Activated gamma-delta T cell treated with Interleukin-2 at 50 U/mL for 16 hours (primary cell): ENCODE measurements at regions not wholly inside any gene's neighbourhood (a gene's known extent, or its start where the extent isn't known, plus 50 kb on each side); places are given as distances from the start of the nearest gene placed in this dataset.

ENCODE experiments used
- DNase-seq: peaks from one replicate; pipeline ENCODE4 v3.0.0-alpha.2; 2020

DNA sequence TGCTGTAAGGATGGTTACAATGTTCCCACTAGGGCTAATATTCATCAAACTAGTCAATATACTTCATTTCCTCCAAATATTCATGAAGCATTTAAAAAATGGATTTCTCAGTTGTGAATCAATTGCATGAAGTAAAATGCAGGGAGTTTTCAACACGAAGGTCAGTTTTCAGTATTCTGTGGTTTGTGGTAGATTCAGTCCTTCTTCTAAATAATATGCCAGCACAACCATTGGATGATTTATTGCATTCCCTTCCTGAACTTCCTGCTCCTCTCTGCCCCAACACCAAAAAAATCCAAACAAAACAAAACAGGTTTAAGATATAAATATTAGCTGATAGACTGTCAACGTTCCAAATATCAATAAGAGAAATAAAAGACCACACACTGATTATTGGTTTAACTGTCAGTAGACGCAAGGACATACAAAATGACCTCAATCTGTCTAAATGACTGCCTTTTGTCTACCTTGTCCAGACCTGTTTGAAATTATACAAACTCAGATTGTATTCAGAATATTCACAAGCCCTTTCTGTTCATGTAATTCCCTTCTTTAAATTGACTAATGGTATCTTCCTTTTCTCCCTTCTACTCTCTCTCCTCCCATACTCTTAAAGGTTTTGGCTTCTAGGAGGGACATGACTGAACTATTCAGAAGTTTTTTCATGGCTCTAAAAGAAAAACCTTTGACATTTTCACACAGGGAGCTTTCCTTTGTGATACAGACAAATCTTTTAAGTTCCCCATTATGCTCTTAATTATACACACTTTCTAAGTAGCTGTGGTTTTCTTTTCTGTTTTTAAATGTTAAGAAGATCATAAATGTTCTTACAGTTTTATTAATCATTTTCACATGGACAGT, 92.6 kb upstream of the STT3B start:
- no peak for DNase-seq

DNA sequence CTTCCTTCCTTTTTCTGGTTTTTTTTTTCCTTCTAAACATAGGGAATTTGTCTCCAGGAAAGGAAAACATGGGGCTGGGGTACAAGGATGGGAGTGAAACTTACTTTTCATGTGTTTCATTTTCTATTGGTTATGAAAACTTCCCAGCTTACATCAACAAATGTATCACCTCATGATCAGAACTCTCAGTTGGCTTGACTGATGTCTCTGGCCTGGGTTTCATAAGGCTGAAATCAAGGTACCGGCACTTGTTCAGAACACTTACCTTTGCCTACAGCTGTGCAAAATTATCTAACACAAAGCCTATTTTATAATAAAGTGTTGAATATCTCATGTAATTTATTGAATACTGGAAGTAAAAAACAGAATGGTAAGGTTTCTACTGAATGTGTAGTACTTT, 91.8 kb upstream of the STT3B start:
- DNase-seq: no peak

DNA sequence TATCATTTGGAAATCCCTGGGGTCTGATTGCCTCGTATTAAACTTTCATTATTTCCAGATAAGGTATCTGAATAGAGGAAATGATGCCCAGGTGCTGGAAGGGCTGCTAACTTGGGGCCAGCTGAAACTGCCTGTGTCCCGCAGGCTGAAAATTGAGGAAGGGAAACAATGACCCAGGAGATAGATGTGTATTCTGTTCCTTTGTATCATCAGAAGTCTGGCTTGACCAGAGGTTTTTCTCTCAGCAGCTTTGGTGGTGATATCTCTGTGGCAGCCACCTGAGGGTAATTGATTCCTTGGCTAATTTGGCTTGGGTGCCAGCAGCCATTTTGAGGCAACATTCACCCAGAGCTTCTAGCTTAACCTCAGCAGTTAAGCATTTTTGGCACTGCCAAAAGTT, 90.0 kb upstream of the STT3B start:
- no peak for DNase-seq

DNA sequence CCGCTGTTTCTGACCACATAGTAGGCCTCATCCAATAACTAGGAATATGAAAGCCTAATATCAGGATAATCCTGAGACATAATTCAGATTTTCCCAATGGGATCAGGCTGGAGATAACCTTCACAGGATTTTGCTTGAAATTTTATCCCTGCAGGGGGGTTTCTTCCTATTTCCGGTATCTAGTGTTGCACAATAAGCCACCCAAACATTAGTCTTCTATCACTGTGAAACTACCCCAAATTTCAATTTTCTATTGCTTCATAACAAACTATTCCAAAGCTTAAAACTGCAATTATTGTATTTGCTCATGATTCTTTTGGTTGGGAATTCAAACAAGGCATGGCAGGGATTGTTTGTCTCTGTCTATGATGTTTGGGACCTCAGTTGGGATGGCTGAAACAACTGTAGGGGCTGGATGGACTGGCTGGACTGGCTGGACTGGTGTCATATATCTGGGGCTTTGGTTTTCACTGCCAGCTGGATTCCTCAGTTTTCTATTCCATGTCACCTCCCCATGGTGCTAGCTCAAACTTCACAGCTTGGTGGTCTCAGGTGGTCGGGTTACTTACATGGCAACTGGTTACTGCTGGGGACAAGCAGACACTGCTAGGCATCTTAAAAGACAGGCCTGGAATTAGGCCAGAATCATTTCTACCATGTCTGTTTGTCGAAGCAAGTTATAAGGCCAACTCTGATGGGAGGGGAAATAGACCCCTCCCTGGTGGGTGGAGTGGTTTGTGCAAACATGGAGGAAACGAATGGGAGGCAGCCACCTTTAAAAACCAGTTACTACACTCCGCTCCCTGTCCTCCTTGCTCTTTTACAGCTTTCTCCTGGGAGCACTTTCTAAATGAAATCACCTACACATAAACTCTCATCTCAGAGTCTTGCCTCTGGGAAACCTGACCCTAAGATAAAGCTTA, 88.2 kb upstream of the STT3B start:
- no peak for DNase-seq

DNA sequence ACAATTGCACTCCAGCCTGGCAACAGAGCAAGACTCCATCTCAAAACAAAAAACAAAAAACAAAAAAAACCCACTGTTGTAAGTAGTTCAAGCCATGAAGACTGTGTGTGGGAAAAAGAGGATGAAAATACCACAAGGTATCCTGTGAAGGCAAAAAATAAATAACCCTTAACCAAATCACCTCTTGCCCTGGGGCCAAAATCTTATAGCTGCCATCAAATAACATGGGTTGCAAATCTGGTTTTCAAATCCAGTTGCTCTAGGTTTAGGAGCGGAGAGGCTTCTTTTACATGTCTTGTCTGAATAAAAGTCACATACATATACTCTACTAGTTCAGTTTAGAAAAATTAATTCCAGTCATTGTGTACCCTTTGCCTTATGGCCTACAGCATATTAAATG, 87.0 kb upstream of the STT3B start:
- no peak for DNase-seq

DNA sequence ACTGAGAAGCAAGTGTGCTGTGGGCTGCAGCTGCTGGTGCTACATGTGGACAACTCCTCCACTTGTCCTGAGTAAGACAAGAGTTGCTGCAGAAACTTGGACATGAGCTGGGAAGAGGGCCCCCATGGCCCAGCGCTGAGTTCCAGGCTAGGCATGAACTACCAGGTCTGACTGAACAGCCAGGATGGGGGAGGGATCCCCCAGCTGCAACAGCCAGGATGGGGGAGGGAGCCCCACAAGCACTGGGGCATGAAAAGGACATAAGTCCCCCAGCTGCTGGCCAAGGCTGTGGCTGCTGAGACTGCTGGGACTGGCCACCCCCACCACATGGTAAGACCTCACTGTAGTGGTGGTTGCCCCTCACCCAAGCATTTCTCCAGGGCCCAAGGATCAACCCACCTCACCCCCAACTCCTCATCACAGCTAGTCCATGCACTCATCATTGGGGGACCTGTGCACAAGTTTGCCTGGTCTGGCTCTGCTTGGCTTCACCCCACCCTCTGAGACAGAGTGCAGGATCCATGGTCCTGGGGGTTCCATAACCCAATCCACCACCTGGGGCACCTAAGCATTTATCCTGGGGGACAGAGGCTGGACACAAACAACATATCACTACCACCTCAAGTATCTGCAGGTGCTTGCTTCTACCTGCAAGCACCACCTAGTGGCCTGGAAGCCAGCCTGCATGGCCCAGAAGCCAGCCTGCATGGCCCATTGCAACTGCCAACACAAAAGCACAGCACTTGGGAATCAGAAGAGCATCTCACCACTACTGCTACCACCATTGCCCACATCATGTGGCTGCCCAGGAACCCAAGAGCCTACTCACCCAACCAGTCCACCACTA, 84.5 kb upstream of the STT3B start:
- no peak for DNase-seq

DNA sequence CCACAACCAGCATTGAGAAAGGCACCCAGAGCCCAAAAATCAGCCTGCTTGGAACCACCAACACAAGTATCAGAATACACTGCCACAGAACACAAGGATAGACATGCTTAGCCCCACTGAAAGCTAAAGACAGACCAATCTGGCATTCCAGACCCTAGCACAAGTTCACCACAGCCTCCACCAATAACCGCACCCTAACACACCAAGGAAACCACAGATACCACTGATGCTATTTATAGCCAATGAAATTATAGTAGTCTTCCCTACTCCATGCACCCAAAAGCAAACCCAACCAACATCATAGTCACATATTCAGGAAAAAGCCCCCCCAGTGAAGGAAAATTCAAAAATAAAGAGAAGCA, 83.9 kb upstream of the STT3B start:
- no peak for DNase-seq

DNA sequence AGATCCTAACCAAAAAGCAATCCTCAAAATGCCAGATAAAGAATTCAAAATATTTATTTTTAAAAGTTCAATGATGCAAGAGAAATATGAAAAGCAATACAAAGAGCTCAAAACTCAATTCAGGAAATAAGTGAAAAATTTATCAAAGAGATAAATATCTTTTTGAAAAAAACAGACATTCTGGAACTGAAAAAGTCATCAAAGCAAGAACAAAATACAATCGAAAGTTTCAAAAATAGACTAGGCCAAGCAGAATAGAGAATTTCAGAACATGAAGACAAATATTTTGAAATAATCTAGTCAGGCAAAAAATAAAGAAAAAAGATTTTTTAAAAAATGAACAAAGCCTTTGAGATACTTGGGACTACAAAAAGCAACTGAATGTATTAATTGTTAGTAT, 83.4 kb upstream of the STT3B start:
- no peak for DNase-seq

DNA sequence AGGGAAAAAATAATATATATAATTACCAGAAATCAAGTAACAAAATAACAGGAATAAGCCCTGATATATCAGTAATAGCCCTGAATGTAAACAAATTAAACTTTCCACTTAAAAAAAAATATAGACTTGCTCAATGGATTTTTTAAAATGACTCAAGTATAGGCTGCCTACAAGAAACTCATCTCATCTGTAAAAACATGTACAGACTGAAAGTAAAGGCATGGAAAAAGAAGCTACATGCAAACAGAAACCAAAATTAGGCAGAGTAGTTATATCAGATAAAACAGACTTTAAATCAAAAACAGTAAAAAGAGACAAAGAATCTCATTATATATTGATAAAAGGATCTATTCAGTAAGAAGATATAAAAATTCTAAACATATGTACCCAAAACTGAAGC, 82.4 kb upstream of the STT3B start:
- DNase-seq: no peak

DNA sequence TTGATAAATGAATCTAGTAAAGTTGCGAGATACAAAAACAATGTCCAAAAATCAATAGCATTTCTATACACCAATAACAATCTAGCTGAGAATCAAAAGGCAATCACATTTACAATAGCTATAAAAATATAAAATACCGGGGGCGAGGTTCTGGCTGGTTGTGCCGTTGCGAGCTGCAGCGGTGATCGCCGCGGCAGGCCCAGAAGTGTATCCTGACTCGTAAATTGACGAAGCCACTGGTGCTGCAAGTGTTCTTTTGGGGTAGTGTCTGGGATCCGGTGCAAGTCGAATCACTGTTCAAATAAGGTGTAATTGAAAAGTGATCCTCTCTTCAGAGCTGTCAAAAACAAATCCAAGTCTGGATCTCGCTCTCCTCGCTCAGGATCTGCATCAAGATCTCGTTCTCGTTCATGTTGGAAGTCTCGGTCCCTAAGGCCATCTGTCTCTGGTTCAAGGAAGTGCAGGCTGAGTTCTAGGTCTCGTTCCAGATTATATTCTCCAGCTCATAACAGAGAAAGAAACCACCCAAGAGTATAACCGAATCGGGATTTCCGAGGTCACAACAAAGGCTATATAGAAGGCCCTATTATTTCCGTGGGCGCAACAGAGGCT, 80.1 kb upstream of the STT3B start:
- no peak for DNase-seq

DNA sequence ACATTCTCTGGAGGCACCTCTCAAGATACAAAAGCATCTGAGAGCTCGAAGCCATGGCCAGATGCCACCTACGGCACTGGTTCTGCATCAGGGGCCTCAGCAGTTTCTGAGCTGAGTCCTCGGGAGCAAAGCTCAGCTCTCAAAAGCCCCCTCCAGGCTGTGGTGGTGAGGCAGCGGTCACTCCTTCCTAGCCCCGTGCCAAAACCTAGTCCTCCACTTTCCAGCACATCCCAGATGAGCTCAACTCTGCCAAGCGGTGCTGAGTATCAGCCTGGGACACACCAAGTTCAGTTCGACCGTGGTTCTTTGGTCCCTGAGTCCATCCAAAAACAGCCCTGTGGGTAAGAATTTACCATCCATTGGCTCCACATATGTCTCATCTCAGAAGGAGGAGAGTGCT, 79.3 kb upstream of the STT3B start:
- DNase-seq: no peak

DNA sequence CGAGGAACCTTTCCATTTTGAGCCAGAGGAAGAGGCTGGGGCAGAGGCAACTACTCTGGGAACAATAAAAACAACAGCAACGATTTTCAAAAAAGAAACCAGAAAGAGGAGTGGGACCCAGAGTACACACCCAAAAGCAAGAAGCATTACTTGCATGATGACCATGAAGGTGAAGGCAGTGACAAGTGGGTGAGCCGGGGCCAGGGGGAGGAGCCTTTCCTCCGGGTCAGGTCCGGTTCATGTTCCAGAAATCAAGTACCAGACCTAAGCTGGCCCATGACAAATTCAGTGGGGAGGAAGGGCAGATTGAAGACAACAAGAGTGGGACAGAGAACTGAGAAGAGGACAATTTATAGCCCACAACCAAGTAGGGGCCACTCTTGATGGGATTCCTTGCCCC, 77.2 kb upstream of the STT3B start:
- no peak for DNase-seq

DNA sequence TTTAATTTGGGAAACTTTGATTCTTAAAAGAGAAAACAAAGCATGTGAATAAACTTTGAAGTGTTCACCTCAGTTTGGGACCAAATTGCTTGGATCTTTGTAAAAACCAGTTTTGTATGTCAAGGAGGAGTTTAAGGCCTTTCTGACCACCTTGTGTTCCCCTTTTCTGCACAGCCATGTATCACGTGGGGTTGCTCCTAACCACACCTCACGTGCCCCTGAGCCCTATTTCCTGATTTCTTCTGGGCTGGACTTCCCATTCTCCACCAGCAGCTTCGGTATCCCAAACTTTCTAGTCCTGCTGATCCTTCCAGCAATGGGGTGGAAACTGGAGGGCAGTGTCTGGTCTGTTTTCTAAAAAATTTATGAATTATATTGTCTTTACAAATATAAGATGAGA, 76.4 kb upstream of the STT3B start:
- DNase-seq: no peak

DNA sequence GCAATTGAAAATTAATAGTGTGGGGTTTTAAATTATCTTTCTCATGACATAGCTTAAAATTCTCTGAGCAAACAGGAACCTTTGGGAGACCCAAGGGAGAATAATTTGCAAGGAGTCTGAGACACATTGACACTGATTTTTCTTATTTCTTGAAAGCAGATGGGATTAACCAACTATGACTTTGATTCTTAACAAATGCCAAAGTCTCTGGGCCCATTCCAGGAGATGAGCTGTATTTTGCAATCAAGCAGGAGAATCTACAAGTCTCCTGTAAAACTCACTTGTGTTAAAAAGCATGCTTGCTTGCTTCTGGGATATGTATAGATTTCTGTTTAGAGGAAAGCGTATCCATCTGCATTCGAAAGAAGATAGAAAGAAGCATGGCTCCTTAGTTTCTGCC, 71.3 kb upstream of the STT3B start:
- no peak for DNase-seq

DNA sequence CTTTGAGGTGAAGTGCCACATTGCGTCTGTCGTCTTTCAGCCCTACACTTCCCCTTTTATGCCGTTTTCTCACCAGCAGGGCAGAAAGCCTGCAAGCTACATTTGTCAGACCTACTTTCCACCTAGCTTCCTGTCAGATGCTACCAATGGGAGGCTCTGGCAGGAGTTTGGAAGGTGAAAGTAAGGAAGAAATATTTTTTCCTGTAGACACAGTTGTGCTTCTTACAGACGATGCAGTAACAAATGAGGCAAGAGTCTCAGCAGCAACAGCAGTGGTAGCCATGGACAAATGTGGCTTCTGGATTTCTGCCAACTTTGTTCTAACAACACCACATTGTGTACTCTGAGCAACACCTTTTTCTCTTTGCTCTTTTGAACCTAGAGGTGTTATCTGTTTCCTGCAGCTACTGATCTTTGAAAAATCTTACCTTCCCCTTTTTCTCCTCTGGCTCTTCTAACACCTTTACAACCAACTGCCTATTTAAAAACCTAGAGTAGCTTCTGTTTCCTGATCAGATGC, 70.6 kb upstream of the STT3B start:
- DNase-seq: peak; percentile 59

DNA sequence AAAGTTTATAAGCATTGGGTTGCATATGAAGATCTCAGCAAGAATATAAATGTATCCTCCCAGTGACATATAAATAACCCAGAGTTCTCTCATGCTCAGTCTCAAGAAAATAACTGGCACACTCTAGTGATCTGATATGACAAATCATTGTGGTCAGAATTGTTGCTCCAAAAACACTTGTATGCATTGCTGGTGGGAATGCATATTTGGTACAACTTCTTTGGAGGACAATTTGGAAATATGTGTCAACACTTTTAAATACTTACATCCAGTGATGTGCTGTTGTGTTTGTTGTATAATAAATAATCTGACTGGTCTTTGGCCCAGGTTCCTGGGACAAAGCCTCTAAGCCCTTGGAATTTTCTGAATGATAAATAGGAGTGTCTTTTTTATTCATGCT, 66.7 kb upstream of the STT3B start:
- DNase-seq: no peak

DNA sequence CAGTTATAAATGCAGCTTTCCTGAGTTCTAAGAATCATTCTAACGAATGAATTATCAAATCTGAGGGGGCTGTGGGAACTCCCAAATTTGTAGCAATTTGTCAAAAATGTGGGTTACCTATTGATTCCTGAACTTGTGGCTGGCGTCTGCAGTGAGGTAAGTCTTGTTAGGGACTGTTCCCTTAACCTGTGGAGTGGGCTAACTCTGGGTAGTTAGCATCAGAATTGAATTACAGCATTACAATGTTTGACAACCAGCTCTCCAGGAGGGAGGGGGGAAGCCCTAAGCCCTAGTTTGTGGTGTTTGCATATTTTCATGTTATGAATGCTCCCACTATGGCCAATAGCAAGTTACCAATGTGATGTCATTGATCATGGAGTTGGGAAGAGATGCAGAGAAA, 65.9 kb upstream of the STT3B start:
- no peak for DNase-seq

DNA sequence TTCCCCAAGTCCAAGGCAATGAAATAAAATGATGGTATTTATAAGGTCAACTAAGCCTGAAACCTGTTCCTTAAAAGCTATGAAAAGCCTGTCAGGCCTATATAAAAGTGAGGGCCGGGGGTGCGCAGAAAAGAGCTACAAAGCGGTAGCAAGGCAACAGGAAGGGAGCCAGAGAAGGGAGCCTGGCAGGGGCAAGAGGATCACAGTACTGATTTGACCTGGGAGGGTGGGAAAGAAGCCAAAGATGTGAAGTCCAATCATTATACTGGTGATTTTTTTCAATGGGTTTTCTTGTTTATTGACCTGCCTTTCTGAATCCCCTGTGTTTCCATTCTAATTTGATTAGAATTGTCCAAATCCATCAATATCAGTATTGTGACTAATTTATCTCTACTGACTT, 64.3 kb upstream of the STT3B start:
- DNase-seq: no peak

DNA sequence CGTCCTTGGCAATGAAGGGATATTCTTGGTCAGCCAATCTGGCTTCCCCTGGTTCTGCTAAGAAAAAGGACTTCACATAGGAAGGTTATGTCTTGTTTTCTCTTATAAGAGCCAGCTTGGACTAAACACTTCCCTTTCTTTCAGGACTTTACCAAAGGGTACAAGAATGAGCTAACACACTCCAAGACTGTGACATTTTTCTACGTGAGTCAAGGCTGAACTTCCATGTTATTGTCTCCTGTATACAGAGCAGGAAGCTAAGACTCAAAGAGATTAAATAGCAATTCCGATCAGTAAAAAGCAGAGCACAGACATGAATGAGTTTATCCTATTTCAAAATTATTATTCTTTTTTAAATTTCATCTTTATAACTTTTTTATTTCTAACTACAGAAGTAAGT, 63.3 kb upstream of the STT3B start:
- no peak for DNase-seq

DNA sequence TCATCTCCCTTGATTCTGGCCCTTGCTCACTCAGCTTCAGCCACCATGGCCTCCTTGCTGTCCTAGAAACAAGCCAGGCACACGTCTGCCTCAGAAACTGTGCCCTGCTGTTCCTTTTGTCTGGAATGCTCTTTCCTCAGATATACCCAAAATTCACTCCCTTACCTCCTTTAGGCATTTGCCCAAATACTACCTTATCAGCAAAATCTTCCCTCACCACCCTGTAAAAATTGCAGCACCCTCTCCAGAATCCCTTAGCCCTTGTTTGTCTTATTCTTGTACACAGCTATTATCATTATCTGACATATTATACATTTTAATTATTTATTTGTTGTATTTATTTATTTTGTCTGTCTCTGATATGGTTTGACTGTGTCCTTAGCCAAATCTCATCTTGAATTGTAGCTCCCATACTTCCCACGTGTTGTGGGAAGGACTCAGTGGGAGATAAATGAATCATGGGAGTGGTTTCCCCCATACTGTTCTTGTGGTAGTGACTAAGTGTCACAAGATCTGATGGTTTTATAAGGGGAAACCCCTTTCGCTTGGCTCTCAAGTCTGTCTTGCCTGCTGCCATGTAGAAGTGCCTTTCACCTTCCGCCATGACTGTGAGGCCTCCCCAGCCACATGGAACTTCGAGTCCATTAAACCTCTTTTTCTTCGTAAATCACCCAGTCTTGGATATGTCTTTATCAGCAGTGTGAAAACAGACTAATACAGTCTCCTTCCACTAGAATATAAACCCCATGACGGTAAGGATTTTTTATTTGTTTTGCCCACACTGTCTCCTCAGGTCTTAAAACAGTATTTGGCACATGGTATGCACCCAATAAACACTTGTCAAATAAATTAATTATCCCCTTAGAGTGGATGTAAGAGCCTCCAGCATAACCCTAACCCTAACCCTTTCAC, 60.0 kb upstream of the STT3B start:
- no peak for DNase-seq

DNA sequence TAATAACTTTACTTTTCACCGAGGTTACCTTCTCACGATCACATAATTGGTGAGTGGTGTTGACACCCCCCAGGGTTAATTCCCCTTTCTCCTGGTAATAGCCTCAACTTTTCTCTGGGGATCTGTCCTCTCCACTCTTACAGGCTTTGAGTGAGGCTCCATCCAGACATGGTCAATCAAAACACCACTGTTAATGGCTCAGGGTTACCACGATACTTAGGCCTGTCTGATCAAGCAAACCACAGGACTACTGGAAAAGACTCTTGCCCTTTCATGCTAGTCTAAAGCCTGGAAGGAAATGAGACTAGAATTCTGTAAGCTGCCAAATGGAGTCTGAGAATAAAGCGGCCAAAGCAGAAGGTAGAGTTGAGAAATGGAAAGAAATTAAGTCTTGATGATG, 56.5 kb upstream of the STT3B start:
- DNase-seq: no peak

DNA sequence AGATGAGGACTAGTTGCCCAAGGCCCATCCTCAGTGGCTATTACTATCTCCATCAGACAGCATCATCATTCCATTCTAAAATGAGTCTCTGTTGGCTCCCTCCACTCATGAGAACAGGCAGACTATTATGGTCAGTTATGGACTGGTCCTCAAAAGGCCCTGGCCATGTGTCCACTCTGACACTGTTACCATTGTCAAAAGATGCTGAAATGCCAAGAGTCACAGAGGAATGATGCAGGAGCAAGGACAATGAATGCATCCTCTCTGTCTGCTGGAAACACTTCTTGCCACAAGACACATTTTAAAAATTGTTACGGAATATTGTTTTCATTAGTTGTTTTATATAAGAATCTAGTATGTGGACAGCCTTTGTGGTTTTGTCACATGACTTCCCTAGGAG, 53.3 kb upstream of the STT3B start:
- DNase-seq: no peak
